ENCODE measurements at regions not wholly inside any gene's neighbourhood (a gene's known extent, or its start where the extent isn't known, plus 50 kb on each side); places are given as distances from the start of the nearest gene placed in this dataset.

DNA sequence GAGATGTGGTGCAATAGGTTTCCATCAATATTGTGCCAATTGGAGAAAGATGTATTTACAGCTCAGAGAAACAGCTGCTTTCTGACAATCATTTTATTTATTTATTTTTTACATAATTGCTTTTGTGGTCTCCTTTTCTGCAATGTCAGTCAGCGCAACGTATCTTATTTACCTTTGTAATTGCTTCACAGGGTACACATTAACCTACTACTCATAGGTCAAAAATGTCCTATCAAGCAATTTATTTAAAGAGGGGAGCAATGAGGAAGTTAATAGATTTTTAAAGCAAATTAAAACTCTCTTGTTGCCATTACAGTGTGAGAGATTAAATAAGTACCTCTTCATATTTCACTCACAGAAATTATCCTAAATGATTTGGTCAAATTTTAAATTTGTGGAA, 291.0 kb downstream of the CALCRL start:
- Histone ChIP-seq H3K36me3 (no peaks in the 10 kb centered on the region), H3K27ac (no peak overlapping the region), H3K9me3 (peaks cover 7 to 28% (median 13%) of the 10 kb centered on the region in 4 donors), H3K4me1 (no peaks in the 10 kb centered on the region), H3K27me3 (no peaks in the 10 kb centered on the region), H3K4me3 (no peak overlapping the region)
- intact Hi-C loops (cut with DNase I; ENCODE audit: low total_unique reads) = no loop called here
- no peak for TF ChIP-seq POLR2A (IDR thresholded peaks at IDR 0.05)
- TF ChIP-seq EP300 (IDR thresholded peaks at IDR 0.05) = no peak
- TF ChIP-seq POLR2AphosphoS5 (IDR thresholded peaks at IDR 0.05) = no peak
- TF ChIP-seq CTCF (IDR thresholded peaks at IDR 0.05) = no peak
- 41 to 60% (median 45%) methylated on average over 2 of the region's 2 CpGs for WGBS, 5 donors
- no peak for DNase-seq

GRCh38 chr2:187155476-187155875, 292.6 kb downstream of the CALCRL start:
- H3K9me3 ChIP-seq = peaks cover 7 to 28% (median 13%) of the 10 kb centered on the region in 4 donors
- H3K27me3 ChIP-seq = no peaks in the 10 kb centered on the region
- intact Hi-C loops (cut with DNase I; ENCODE audit: low total_unique reads) = no loop called here
- H3K4me1 ChIP-seq = no peaks in the 10 kb centered on the region
- no peak for TF ChIP-seq POLR2AphosphoS5 (IDR thresholded peaks at IDR 0.05)
- TF ChIP-seq EP300 (IDR thresholded peaks at IDR 0.05) = no peak
- no peak for TF ChIP-seq POLR2A (IDR thresholded peaks at IDR 0.05)
- TF ChIP-seq CTCF (IDR thresholded peaks at IDR 0.05) = no peak
- DNase-seq = no peak
- no peaks in the 10 kb centered on the region for H3K36me3 ChIP-seq
- no peak overlapping the region for H3K27ac ChIP-seq
- H3K4me3 ChIP-seq = no peak overlapping the region
- WGBS, 5 donors = 70 to 82% (median 75%) methylated on average over 1 of the region's 1 CpG

- DNase-seq = no peak
- H3K9me3 ChIP-seq = peaks cover 3 to 12% (median 5%) of the 10 kb centered on the region in 4 donors
- H3K27ac ChIP-seq = no peak overlapping the region
- intact Hi-C loops (cut with DNase I; ENCODE audit: low total_unique reads) = no loop called here
- TF ChIP-seq EP300 (IDR thresholded peaks at IDR 0.05) = no peak
- no peak for TF ChIP-seq POLR2A (IDR thresholded peaks at IDR 0.05)
- no peak for TF ChIP-seq POLR2AphosphoS5 (IDR thresholded peaks at IDR 0.05)
- no peak for TF ChIP-seq CTCF (IDR thresholded peaks at IDR 0.05)
- no peaks in the 10 kb centered on the region for H3K36me3 ChIP-seq
- H3K27me3 ChIP-seq = no peaks in the 10 kb centered on the region
- no peaks in the 10 kb centered on the region for H3K4me1 ChIP-seq
- no peak overlapping the region for H3K4me3 ChIP-seq
- WGBS, 5 donors = 28 to 38% (median 35%) methylated on average over 3 of the region's 3 CpGs
These were observed 297.4 kb downstream of the CALCRL start for GRCh38 chr2:187150670-187151069.

- H3K27ac ChIP-seq = no peak overlapping the region
- H3K9me3 ChIP-seq = peaks cover 0 to 8% (median 0%) of the 10 kb centered on the region in 4 donors
- no peaks in the 10 kb centered on the region for H3K36me3 ChIP-seq
- H3K4me1 ChIP-seq = no peaks in the 10 kb centered on the region
- DNase-seq = no peak
- TF ChIP-seq POLR2A (IDR thresholded peaks at IDR 0.05) (no peak), CTCF (IDR thresholded peaks at IDR 0.05) (no peak), EP300 (IDR thresholded peaks at IDR 0.05) (no peak), POLR2AphosphoS5 (IDR thresholded peaks at IDR 0.05) (no peak)
- H3K27me3 ChIP-seq = no peaks in the 10 kb centered on the region
- H3K4me3 ChIP-seq = no peak overlapping the region
- WGBS, 5 donors = 41 to 78% (median 42%) methylated on average over 2 of the region's 2 CpGs
- intact Hi-C loops (cut with DNase I; ENCODE audit: low total_unique reads) = no loop called here
These were observed 299.2 kb upstream of the ZSWIM2 start for GRCh38 chr2:187148059-187148714.
